HCT116 (cell line): ENCODE measurements at regions not wholly inside any gene's neighbourhood (a gene's known extent, or its start where the extent isn't known, plus 50 kb on each side); places are given as distances from the start of the nearest gene placed in this dataset.

Experiments
- ATAC-seq: fragments of 200-7000 bp; cut with Tn5 transposase; 2 replicates; pipeline ENCODE4 v1.9.1; 2020; ENCODE audit warnings: mild to moderate bottlenecking, moderate library complexity
- BruUV-seq: library from RNA; stranded (reverse); fragments of 400-500 nt; replicated peaks from 2 replicates; lab custom pipeline; 2021; lab: Mats Ljungman, UMichigan
- CTCF ChIA-PET: fragments of 300-600 bp; sonication (Branson Sonifier 250); formaldehyde crosslinking; loops from one replicate; lab custom pipeline; 2021; ENCODE audit warnings: antibody characterized with exemption; lab: Charles Lee
- POLR2A ChIA-PET: fragments of 300-600, 350-600 bp; sonication (Branson Sonifier 250); formaldehyde crosslinking; loops from one replicate; lab custom pipeline; 2021; ENCODE audit warnings: antibody characterized with exemption; lab: Charles Lee
- RAD21 ChIA-PET, 2 experiments: fragments of 300-600 bp; sonication (Branson Sonifier 250); formaldehyde crosslinking; loops; one replicate each; lab custom pipeline; 2023; ENCODE audit warnings: low total read pairs in 2 of 2; ENCODE audit not compliant: uncharacterized antibody in 2 of 2, unreplicated experiment in 2 of 2, low non-redundant PET in 1 of 2; lab: Charles Lee
- DNase-seq: peaks from one replicate; pipeline ENCODE4 v3.0.0-alpha.2; 2010; ENCODE audit warnings: low read depth, low spot score
- H2AFZ ChIP-seq: fragments of 200-600 bp; shearing (Covaris generic), sonication (generic); 2 replicates; pipeline ENCODE4 v1.6.1; 2017; ENCODE audit warnings: low read depth, mixed run types, mixed read lengths, antibody characterized with exemption, low read length; ENCODE audit not compliant: poor library complexity, severe bottlenecking
- H3K27ac ChIP-seq: 2 replicates; pipeline ENCODE4 v1.5.1; 2012; ENCODE audit warnings: low read depth, low read length
- H3K27me3 ChIP-seq: fragments of 200-600 bp; sonication (generic); 2 replicates; pipeline ENCODE4 v1.6.1; 2016; ENCODE audit warnings: mixed run types, low read length, mixed read lengths; ENCODE audit not compliant: insufficient read depth
- H3K36me3 ChIP-seq, 2 experiments: fragments of 200-500 bp in 1 of 2; fragments of 200-600 bp in 1 of 2; sonication (Bioruptor generic) in 1 of 2; sonication (generic) in 1 of 2; 2 replicates each; pipeline versions ENCODE4 v1.5.1 to v1.6.1; 2014 to 2016; ENCODE audit warnings: low read length in 2 of 2, inconsistent platforms in 1 of 2, mixed read lengths in 1 of 2, mixed run types in 1 of 2; ENCODE audit not compliant: insufficient read depth in 2 of 2, control insufficient read depth in 1 of 2
- H3K4me1 ChIP-seq, 2 experiments: fragments of 200-600 bp in 1 of 2; sonication (generic) in 1 of 2; 2 replicates each; pipeline versions ENCODE4 v1.5.1 to v1.6.1; 2012 to 2017; ENCODE audit warnings: low read length in 2 of 2, inconsistent platforms in 1 of 2, mild to moderate bottlenecking in 1 of 2, mixed read lengths in 1 of 2, mixed run types in 1 of 2, moderate library complexity in 1 of 2; ENCODE audit not compliant: insufficient read depth in 2 of 2, control insufficient read depth in 1 of 2
- H3K4me2 ChIP-seq: fragments of 200-600 bp; sonication (generic); 2 replicates; pipeline ENCODE4 v1.6.1; 2017; ENCODE audit warnings: mixed run types, low read length, mixed read lengths
- H3K4me3 ChIP-seq, 2 experiments: fragments of 200-600 bp in 1 of 2; sonication (generic) in 1 of 2; replicated peaks in 1 of 2; 2 replicates each; pipeline ENCODE4 v1.5.1; 2011 to 2016; ENCODE audit warnings: low read length in 2 of 2, control low read depth in 1 of 2, low read depth in 1 of 2, mild to moderate bottlenecking in 1 of 2, mixed read lengths in 1 of 2, mixed run types in 1 of 2
- H3K79me2 ChIP-seq: fragments of 200-600 bp; sonication (generic); 2 replicates; pipeline ENCODE4 v1.6.1; 2017; ENCODE audit warnings: mild to moderate bottlenecking, mixed run types, low read length, moderate library complexity, mixed read lengths; ENCODE audit not compliant: insufficient read depth
- H3K9ac ChIP-seq: fragments of 200-600 bp; sonication (generic); 2 replicates; pipeline ENCODE4 v1.6.1; 2016; ENCODE audit warnings: low read length, mixed read lengths
- H3K9me2 ChIP-seq: fragments of 200-600 bp; sonication (generic), shearing (Covaris generic); 2 replicates; pipeline ENCODE4 v1.6.1; 2017; ENCODE audit warnings: mixed run types, mild to moderate bottlenecking, moderate library complexity; ENCODE audit not compliant: insufficient read depth
- H3K9me3 ChIP-seq, 2 experiments: fragments of 200-500 bp in 1 of 2; fragments of 200-600 bp in 1 of 2; sonication (Bioruptor generic) in 1 of 2; sonication (generic) in 1 of 2; 2 replicates each; pipeline ENCODE4 v1.6.1; 2014 to 2017; ENCODE audit warnings: low read length in 2 of 2, mixed read lengths in 2 of 2, inconsistent platforms in 1 of 2, low read depth in 1 of 2, mild to moderate bottlenecking in 1 of 2, mixed run types in 1 of 2, moderate library complexity in 1 of 2; ENCODE audit not compliant: control insufficient read depth in 1 of 2, insufficient read depth in 1 of 2
- H4K20me1 ChIP-seq: fragments of 200-600 bp; sonication (generic), shearing (Covaris generic); 2 replicates; pipeline ENCODE4 v1.6.1; 2017; ENCODE audit warnings: mixed run types, mild to moderate bottlenecking, moderate library complexity; ENCODE audit not compliant: insufficient read depth
- ATF3 ChIP-seq: IDR thresholded peaks from 2 replicates; pipeline ENCODE4 v1.6.1; 2012
- CTCF ChIP-seq, 3 experiments: fragments of 200-600 bp in 1 of 3; sonication (generic) in 1 of 3; IDR thresholded peaks in 2 of 3; conservative IDR thresholded peaks in 1 of 3; 2 replicates each; pipeline ENCODE4 v1.5.1; 2012 to 2017; ENCODE audit warnings: low read depth in 2 of 3, low read length in 2 of 3, antibody characterized with exemption in 1 of 3, borderline replicate concordance in 1 of 3, control low read depth in 1 of 3, mild to moderate bottlenecking in 1 of 3, mixed read lengths in 1 of 3, mixed run types in 1 of 3, moderate library complexity in 1 of 3; ENCODE audit not compliant: insufficient read depth in 1 of 3
- EGR1 ChIP-seq: IDR thresholded peaks from 2 replicates; pipeline ENCODE4 v1.6.1; 2012; ENCODE audit warnings: low read depth
- ELF1 ChIP-seq: IDR thresholded peaks from 2 replicates; pipeline ENCODE4 v1.6.1; 2012; ENCODE audit warnings: low read depth, borderline replicate concordance
- FOSL1 ChIP-seq: IDR thresholded peaks from 2 replicates; pipeline ENCODE4 v1.6.1; 2012; ENCODE audit warnings: low read depth
- JUND ChIP-seq: IDR thresholded peaks from 2 replicates; pipeline ENCODE4 v1.6.1; 2012
- MAX ChIP-seq: IDR thresholded peaks from 2 replicates; pipeline ENCODE4 v1.6.1; 2012
- POLR2A ChIP-seq: IDR thresholded peaks from 2 replicates; pipeline ENCODE4 v1.7.0; 2011; ENCODE audit warnings: borderline replicate concordance; ENCODE audit not compliant: insufficient read depth, insufficient read length; ENCODE audit errors: extremely low read depth
- POLR2AphosphoS5 ChIP-seq: IDR thresholded peaks from 2 replicates; pipeline ENCODE4 v1.6.1; 2011; ENCODE audit warnings: mild to moderate bottlenecking, low read depth, low read length, moderate library complexity
- REST ChIP-seq: IDR thresholded peaks from 2 replicates; pipeline ENCODE4 v1.6.1; 2012; ENCODE audit warnings: low read depth
- SIN3A ChIP-seq: IDR thresholded peaks from 2 replicates; pipeline ENCODE4 v1.6.1; 2012; ENCODE audit warnings: low read depth
- SRF ChIP-seq: IDR thresholded peaks from 2 replicates; pipeline ENCODE4 v1.6.1; 2012; ENCODE audit warnings: low read depth
- TCF7L2 ChIP-seq: IDR thresholded peaks from 2 replicates; pipeline ENCODE4 v1.7.0; 2011; ENCODE audit warnings: borderline replicate concordance, inconsistent platforms; ENCODE audit not compliant: insufficient read depth, insufficient read length; ENCODE audit errors: extremely low read depth
- YY1 ChIP-seq: IDR thresholded peaks from 2 replicates; pipeline ENCODE4 v1.6.1; 2011; ENCODE audit warnings: low read length, low read depth, moderate library complexity, mild to moderate bottlenecking; ENCODE audit not compliant: insufficient replicate concordance; ENCODE audit errors: extremely low read depth
- ZBTB33 ChIP-seq: IDR thresholded peaks from 2 replicates; pipeline ENCODE4 v1.6.1; 2011; ENCODE audit warnings: mild to moderate bottlenecking, low read length, moderate library complexity; ENCODE audit not compliant: insufficient replicate concordance; ENCODE audit errors: extremely low read depth
- ZFX ChIP-seq: fragments of 450-650 bp; IDR thresholded peaks from 2 replicates; pipeline ENCODE4 v1.6.1; 2017
- ZNF274 ChIP-seq: fragments of 200-500 bp; sonication (Bioruptor generic); IDR thresholded peaks from 2 replicates; pipeline ENCODE4 v1.6.1; 2014; ENCODE audit warnings: mild to moderate bottlenecking, low read depth, low read length, inconsistent platforms
- intact Hi-C: fragments of 100-400 bp; cut with micrococcal nuclease; formaldehyde crosslinking; loops from 2 replicates; pipeline ENCODE4 v1.10.0; 2022

- CTCF ChIA-PET, result interaction anchor here (0.7 kb wide), 1 partner anchor 28 kb away, joined by 3 read pairs; no protein-coding TSS in a partner anchor
- TF ChIP-seq REST (no peak), SIN3A (no peak), EGR1 (no peak), CTCF (IDR thresholded peaks at IDR 0.05 in 2 of 3, conservative IDR thresholded peaks at IDR 0.05 in 1 of 3; ENCODE audit: borderline replicate concordance in 1 of 3, insufficient read depth in 1 of 3, low read depth in 2 of 3, low read length in 2 of 3) (no peak), ZFX (no peak), FOSL1 (no peak), ATF3 (no peak), POLR2AphosphoS5 (no peak), YY1 (no peak), SRF (no peak), TCF7L2 (no peak), ELF1 (no peak), POLR2A (no peak), MAX (no peak), ZBTB33 (no peak), JUND (no peak), ZNF274 (no peak)
- POLR2A ChIA-PET, result interaction anchor here (1.7 to 2.3 kb wide), 2 partner anchors 8 to 22 kb away, joined by 5 to 9 read pairs; a partner anchor contains a TSS
- Histone ChIP-seq H3K9me2 (0 out of 2 replicates have a peak, but pooled peaks cover 3% of the 10 kb centered on the region), H3K4me1 (peaks cover 9 to 46% of the 10 kb centered on the region in 2 experiments; a peak in 3 of 4 replicates), H4K20me1 (no peaks in the 10 kb centered on the region), H2AFZ (peak overlapping the region; percentile 95), H3K9ac (no peak overlapping the region), H3K79me2 (no peaks in the 10 kb centered on the region), H3K4me3 (no peak overlapping the region), H3K4me2 (no peak overlapping the region), H3K27me3 (no peaks in the 10 kb centered on the region), H3K36me3 (no peaks in the 10 kb centered on the region), H3K27ac (no peak overlapping the region), H3K9me3 (no peaks in the 10 kb centered on the region)
- intact Hi-C loops, result loop anchor here (5.0 kb wide), 2 partner anchors 547 to 1443 kb away; no protein-coding TSS in a partner anchor
- no peak for DNase-seq
- ATAC-seq, result no peak
- RAD21 ChIA-PET, result no interaction called here
- BruUV-seq, result no TSS peak
These were observed 92.8 kb upstream of the PRSS16 start for GRCh38 chr6:27154696-27155095.
